ENCODE measurements at regions not wholly inside any gene's neighbourhood (a gene's known extent, or its start where the extent isn't known, plus 50 kb on each side); places are given as distances from the start of the nearest gene placed in this dataset.

DNA sequence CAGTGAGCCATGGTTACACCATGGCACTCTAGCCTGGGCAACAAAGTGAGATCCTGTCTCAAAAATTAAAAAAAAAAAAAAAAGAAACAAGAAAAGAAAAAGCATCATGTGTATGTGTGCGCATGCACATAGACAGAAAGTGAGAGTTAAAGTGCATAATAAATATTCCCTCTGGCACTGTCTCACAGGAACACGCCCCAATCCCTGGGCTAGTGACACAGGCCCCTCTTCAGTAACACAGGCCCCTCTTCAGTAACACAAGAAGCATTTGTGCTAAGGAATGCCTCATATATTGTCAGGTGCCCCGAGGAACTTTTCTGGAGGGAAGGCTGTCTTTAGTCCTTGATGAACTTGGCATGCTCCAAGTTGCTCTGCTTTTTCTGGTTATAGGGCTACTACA, 57.5 kb downstream of the RPL27A start:
- DNase-seq (ENCODE audit: low read depth): no peak

DNA sequence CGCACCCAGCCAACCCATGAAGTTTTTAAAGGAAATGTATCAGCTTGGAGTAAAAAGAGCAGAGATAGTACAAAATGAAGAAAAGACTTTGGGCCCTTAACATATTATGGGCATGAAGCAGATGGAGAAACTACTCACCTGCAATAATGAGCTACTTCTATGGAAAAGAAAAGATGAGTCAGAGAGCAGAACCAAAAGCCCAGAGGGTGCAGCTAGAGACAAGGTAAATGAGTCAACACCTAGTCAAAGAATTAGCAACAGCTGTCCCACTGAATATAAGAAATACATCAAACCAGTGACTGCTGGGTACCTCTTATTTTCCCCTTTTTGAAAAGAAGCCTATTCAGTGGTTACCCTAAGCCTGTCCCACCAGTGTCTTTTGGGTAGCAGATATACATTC, 61.8 kb downstream of the RPL27A start:
- no peak for DNase-seq (ENCODE audit: low read depth)

DNA sequence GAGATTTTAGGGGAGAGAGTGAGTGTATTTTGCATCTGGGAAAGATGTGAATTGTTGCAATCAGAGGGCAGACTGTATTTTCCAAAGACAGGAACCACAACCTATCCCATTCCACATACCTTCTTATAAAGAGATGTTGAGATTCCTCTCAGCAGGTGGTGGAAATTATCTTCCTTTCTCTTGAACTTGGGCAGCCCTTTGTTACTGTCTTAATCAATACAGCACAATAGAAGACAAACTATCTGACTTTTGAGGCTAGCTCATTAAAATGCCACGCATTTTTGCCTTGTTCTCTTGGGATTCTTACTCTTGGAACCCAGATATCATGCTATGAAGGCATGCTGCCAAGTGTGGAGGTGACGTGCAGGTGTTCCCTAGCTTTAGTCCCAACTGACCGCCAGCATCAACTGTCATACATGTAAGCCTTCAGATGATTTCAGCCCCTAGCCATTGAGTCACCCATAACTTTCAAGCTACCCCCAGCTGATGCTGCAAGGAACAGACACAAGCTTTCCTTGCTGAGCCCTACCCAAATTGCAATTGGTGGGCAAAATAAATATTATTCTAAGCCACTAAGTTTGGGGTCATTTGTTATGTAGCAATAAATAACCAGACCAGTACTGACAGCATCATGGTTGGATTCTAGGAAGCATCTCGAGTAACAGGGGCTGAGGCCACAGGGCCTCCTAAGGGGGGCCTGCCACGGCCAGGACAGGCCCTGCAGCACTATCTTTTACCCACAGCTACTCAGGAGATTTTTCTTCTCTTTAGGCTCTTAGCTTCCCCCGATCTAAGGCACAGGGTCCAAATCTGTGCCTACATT, 63.0 kb downstream of the RPL27A start:
- DNase-seq (ENCODE audit: low read depth): no peak

DNA sequence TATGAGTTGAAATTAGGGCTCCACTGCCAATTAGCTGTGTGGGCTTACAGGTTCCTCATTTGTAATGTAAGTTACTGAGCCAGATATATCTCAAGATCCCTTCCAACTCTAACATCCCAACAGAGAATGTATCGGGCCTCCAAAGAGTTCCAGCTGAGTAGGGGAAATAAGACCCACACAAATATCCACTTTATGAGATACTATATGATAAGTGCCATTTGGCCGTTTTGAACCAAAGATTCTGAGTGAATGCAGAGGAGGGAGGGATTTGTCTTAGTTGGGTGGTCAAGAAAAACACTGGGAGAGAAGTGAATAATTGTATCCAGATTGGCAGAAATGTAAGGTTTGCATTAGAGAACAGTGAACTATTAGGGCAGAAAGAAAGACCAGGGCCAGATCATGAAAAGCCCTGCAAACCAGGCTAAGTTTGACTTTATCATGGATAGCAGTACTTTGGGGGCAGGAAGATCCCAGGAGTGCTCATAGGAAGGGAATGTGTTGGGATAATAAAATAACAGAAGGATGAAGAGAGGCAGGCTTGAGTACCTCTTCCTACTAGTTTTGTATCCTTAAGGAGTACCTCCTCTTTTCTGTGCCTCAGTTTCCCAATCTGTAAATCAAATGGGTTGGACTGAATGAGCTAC, 63.9 kb downstream of the RPL27A start:
- DNase-seq (ENCODE audit: low read depth): no peak

DNA sequence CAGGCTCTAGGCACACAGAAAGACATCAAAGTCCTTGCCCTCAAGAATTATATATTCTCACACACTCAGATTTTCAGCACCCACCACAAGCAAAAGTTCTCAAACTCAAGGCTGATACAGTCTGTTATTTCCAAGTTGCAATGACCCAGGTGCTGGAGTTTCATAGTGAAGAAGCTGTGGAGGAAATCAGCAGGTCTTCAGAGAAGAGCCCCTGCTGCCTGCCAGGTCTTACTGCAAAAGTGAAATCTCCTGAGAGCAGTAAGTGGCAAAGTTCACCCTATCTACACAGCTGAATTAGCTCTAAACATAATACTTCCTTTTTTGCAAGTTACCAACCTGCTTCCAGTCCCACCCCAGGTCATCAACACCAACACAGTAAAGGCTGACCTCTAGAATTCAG, 64.6 kb downstream of the RPL27A start:
- DNase-seq (ENCODE audit: low read depth): no peak

DNA sequence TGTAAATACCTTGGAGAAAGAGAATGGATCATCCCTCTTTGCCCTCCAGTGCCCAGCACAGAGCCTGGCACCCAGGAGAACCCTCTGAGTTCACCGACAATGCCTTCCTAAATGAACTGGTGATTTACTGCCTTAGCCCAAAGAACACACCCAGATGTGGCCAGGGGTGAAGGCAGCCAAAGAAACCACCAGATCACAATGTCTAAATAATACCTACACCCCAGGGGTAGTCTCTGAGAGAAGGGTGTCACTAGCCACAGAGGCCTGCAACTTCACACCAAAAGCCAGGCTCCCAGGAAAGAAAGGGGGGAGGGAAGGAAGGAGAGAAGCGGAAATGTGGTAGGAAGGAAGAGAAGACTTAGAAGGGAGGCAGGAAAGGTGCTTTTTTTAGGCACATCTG, 65.7 kb downstream of the RPL27A start:
- no peak for DNase-seq (ENCODE audit: low read depth)

DNA sequence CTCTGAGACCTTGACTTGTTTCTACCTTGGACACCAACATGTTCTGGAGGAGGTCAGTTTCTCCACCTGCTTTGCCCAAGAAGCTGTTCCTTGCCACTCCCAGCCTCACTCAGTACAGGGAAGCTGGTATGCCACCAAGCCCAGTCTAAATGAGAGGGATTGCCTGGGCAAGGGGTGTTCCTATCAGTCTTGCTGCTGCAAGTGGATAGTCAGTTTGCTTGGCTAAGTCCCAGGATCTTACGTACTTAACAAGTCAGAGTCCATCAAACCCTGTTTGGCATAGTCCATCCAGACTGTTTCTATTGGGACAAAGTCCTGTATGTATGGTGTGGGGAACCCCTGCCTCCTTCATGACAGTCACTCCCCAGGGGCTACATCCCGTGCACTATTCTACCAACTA, 66.6 kb downstream of the RPL27A start:
- no peak for DNase-seq (ENCODE audit: low read depth)

DNA sequence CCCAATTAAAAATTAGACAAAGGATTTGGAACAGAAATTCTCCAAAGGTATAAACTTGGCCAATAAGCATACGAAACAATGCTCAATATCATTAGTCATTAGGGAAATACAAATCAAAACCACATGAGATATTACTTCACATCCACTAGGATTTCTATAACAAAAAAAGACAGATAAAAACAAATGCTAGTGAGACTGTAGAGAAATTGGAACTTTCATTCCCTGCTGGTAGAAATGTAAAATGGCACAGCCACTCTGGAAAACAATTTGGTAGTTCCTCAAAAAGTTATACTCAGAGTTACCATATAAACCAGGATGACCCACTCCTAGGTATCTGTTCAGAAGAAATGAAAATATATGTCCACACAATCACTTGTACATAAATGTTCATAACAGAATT, 71.6 kb downstream of the RPL27A start:
- no peak for DNase-seq (ENCODE audit: low read depth)

DNA sequence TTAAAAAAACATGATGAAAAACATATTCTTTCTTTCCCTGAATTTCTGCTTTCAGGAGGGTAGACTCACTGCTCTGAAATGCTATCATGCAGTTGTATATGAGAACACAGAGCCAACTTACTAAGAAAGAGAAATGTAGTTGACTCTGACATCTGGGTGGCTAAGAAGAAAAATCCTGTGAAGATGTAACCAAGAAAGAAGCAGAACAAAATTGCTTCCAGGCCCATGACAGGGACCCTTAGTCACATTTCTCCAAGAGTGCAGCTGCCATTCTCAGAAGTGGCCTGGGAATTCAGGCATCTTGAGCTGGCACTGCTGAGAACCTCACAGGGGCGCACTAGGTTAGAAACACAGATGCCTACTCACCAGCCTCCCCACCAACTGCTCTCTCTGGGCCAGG, 73.6 kb downstream of the RPL27A start:
- peak; percentile 48 for DNase-seq (ENCODE audit: low read depth)

DNA sequence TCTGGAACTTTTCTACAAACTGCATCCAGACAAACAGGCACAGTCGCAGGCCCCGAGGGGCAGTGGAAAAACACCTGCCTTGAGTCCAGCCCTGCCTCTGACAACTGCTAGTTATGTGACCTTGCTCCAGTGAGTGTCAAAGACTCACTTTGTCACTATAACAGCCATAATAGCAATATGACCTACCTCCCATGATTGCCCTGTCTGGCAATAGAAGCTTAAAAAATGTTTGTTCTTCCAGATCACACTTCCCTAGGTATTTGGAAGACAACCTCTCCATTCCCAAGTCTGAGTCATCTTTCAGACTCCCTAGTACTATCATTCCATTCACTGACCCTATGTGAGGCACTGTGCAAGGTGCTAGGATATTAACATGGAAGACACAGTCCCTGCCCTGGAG, 74.5 kb downstream of the RPL27A start:
- DNase-seq (ENCODE audit: low read depth): no peak

DNA sequence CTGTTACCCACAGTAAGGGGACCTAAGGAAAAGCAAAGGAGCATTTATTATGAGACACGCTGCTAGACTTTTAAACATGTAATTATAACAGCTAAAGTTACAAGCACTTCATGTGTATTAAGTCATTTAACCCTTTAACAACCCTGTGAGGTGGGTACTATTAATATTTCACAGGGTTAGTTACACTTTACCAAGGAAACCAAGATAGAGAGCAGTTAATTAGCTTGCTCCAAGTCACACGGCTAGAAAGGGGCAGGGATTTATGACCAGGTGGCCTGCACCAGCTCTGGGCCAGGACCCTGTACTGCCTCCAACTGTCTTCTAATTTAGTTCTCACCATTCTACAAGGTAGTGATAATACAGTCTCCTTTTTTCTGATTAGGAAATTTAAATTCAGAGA, 74.9 kb downstream of the RPL27A start:
- no peak for DNase-seq (ENCODE audit: low read depth)

DNA sequence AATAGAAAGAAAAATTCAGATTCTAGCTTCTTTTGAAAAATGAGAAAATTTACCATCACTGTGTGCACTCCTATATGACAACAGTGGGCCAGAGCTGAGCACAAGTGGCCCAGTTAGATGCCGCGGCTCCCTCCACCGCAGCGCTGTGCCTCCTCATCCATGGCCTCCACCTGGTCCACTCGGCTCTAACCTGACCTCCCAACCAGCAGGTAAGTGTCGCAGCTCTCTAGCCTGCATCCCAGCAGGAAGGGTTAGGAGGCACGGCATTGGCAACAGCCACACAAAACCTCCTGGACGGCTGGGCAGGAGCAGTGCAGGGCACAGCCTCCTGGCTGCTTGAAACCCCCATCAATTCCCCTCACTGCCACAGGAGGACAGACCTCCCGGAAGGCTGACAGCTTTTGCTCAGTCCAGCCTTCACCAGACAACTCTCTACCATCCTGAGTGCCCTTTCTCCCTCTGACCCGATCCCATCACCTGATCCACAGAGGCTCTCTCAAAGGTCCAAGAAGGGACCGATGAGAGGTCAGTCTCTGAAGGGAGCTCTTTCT, 76.1 kb downstream of the RPL27A start:
- DNase-seq (ENCODE audit: low read depth): no peak

DNA sequence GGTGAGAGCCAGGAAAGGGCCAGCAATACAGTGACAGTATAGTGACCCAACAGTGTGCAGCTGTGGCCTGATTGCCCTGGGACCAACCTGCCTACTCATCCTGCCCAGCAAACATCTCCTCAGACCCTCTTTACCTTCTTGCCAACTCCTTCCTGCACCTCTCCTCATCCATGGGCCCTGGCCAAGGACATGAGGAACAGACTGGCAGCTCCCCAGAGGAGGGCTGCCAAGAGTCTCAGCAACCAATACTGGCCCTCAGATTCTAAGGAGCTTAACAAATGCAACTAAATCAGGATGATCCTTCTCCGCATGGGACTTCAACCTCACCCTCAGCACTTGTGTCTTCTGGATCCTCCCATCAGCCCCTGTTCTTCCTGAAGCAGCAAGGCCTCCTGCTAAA, 77.0 kb downstream of the RPL27A start:
- no peak for DNase-seq (ENCODE audit: low read depth)

DNA sequence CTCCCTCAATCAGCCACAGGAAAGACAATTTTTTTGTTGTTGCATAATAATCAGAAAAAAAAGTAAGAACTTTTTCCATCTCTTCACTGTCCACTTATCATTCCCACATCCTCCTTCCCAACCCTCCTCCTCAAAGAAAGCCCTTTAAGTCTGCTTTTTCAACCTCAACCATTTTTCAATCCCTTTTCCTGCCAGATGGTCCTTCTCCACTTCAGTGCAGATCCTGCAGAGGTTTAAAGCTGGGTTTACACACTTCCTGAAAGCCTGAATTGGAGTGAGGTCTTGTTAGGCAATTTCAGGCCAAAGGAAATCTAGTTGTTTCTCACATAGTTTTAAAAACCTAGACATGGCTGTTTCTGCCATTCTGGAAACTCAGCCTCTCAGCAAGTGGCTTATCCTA, 78.3 kb downstream of the RPL27A start:
- no peak for DNase-seq (ENCODE audit: low read depth)

DNA sequence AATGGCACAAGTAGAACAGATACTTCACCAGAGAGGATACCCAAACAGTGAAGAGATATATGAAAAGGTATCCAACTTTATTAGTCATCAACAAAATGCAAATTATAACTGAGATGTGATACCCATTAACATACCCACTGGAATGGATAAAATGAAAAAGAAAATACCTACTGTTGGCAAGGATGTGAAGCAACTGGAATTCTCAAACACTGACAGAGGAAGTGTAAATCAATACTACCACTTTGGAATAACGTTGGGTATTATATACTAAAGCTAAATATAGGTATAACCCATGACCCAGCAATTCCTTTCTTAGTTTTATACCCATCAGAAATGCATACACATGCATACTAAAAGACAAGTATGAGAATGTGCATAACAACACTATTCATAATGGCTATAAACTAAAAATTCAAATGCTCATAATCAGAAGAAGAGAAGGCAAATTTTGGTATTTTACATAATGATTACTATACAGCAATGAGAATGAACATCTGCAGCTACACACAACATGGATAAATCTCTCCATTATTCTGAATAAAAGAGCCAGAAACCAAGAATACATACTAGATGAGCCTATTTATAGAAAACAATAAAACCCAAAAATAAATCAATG, 80.6 kb downstream of the RPL27A start:
- DNase-seq (ENCODE audit: low read depth): no peak

DNA sequence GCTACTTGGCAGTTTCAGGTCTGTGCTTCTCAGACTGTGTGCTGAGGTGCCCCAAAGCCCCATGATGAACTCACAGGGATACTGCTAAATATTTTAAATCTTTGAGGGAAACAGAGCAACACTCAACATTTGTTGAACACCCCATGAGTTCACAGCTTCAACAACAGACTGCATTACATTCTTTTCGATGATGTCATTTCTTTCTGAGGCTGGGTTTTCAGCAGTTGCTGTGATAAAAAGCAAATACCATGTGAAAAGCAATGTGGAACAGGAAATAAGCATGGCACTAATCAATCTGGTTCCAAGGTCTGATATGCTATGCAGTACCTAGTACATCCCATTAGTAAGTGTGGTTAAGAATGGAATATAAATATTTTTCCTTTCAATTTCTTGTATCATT, 82.7 kb downstream of the RPL27A start:
- DNase-seq (ENCODE audit: low read depth): peak; percentile 57

DNA sequence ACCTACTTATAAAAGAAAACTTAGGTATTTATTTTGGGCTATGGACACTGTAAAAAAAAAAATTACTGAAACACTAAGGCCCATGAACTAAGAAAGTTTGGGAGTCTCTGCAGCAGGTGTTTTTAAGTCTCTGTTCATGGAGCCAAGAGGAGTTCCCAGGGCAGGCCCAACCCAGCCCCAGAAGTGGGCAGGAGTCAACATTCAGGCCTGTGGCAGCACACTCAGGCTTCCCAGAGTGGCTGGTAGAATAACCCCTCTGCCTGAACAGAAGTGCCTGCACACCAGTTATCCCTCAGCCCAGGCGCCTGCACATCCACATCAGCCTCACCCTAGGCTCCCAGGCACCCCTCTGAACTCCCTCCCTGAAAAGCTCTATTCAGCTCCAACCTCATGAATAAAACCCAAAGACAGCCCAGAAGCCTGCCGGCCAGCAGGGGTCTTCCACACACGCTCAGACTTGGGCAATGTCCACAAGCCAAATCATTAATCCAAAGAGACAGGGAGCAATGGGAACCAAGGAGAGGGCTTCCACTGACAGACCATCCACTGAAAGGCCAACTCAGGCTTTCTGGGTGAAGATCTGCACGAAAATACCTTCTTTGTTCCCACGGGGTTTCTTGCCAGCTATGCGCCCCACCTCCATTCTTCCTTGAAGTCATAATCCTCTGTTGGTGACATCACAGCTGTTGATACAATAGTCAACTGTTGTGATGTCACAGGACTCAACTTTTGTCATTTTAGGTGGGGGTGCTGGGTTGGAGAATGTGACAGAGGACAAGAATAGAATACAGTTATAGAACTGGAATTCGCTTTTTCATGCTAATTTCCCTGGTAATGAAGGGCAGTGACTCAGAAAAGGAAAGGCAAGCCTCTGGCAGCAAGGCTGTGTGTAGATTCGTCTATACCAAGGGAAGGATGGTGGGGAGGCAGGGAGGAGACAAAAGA, 83.7 kb downstream of the RPL27A start:
- DNase-seq (ENCODE audit: low read depth): peak; percentile 34

DNA sequence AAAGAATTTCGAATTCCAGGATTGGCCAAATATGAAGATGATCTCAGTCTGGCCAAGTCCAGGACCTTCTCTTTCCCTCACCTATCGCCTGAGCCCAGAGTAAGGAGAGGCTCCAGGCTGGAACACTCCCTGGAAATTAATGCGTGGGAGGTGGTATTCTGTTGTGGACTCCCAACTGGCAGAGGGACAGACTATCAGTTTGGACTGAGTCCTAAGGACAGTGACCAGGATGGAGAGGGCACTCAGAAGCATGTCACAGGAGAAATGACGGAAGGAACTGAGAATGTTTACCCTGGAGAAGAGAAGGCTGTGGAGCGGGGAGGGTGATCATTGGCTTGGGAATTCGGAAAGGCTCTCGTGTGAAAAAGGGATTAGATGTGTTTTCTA, 84.4 kb downstream of the RPL27A start:
- DNase-seq (ENCODE audit: low read depth): no peak

DNA sequence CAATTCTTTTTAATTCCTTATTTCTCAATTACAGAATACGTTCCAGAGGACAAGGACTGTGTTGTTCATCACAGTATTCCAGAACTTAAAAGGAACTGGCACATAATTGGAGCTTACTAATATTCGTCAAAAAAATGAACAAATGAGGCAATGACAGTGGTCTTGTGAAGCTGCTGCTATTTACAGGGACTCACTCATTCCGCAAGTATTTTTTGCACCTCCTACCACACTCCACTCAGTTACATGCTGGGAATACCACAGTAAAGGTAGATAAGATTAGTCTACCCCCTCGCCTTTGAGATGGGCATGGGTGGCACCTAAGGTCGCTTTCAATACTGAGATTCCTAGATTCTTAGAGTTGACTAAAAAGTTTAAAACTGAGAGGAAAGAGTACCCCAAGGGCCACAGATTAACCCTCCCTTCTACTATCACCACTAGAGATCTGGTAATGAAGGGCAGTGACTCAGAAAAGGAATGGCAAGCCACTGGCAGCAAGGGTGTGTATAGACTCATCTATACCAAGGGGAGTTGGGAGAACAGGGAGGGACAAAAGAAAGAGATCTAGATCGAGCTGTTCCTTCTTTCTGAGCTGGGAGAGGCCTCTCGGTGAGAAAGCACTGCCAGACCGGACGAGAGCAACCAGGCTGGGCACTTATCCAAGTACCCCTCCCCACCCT, 85.0 kb downstream of the RPL27A start:
- peak; percentile 26 for DNase-seq (ENCODE audit: low read depth)

DNA sequence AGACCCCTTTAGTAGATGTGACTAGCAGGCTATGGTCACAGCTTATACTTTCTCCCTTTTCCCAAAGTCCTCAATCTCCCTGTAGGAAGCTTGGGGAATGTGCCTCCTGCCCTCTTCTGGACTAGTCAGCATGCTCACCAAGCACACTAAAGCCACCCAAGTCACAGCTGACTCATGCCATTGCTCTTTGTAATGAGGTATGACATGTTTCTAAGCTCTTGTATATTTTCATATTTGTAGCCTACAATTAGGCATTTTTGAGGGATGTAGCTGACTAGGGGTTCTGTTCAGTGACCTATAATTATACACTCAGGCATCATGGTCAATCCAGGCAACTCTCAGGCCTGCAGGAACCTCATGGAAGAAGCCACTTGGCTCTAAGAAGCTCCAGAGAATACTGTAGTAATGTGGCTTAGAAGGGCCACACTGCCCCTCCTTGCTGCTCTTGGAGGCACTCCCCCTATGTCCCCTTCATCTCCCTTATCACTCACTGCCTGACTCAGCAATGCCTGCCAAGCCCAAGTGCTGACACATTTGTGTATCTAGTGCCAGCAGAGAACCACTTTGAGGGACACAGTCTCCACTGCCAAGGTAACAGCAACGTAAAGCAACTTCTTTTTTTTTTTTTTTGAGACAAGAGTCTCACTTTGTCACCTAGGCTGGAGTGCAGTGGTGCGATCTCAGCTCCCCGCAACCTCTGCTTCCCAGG, 86.2 kb downstream of the RPL27A start:
- DNase-seq (ENCODE audit: low read depth): peak; percentile 86
